ENCODE measurements at regions not wholly inside any gene's neighbourhood (a gene's known extent, or its start where the extent isn't known, plus 50 kb on each side); places are given as distances from the start of the nearest gene placed in this dataset.

DNA sequence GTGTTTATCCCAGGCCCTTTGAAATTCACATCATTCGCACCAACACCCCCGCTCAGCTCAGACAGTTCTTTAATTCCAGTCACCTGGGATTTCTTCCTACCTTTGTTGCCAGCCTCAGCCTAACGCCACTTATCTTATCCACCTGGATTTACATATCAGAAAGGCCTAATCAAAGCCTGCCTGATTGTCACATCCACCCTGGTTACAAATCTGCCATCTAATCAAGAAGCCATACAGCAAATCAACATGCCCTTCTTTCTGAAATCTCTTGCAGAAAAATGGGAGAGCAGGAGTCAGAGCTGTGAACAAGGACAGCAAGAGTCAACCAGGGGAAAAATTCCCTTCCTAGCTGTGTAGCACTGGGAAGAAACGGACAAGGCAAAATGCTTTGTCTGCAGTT lies 173.2 kb upstream of the DAB1 start:
- WGBS (ENCODE audit: insufficient coverage, low coverage, low lambda C conversion rate, missing lambda C conversion rate) = 70% methylated on average over 4 of the region's 4 CpGs
- no peak overlapping the region for H3K4me3 ChIP-seq
- H3K27ac ChIP-seq = no peak overlapping the region
- ATAC-seq (no peak), DNase-seq (no peak)
- TF ChIP-seq, protein P1, sequence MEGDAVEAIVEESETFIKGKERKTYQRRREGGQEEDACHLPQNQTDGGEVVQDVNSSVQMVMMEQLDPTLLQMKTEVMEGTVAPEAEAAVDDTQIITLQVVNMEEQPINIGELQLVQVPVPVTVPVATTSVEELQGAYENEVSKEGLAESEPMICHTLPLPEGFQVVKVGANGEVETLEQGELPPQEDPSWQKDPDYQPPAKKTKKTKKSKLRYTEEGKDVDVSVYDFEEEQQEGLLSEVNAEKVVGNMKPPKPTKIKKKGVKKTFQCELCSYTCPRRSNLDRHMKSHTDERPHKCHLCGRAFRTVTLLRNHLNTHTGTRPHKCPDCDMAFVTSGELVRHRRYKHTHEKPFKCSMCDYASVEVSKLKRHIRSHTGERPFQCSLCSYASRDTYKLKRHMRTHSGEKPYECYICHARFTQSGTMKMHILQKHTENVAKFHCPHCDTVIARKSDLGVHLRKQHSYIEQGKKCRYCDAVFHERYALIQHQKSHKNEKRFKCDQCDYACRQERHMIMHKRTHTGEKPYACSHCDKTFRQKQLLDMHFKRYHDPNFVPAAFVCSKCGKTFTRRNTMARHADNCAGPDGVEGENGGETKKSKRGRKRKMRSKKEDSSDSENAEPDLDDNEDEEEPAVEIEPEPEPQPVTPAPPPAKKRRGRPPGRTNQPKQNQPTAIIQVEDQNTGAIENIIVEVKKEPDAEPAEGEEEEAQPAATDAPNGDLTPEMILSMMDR (IDR thresholded peaks at IDR 0.05) = no peak
- TF ChIP-seq POLR2A (IDR thresholded peaks at IDR 0.05) = no peak
- H3K36me3 ChIP-seq = no peaks in the 10 kb centered on the region
- intact Hi-C loops (cut with DNase I) = no loop called here
- no peaks in the 10 kb centered on the region for H3K9me3 ChIP-seq
- H3K27me3 ChIP-seq = no peaks in the 10 kb centered on the region
- H3K4me1 ChIP-seq = no peaks in the 10 kb centered on the region

DNA sequence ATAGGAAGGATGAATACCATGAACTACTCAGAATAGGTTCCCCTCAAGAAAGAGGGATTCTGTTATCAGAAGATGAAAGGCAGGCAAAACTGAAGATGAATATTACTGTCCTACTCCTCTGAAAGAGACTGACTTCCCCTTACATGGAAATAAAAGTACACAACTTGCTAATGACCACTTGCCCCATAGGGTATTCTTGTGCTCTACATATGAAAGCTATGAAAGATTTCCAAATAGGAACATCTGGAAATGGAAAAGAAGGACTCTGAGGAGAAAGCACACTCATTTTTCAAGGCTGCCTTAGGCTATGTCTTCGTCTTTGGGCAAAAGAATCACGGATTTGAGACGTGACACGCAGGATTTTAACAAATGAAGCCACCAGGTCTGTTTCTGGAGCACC lies 170.1 kb upstream of the DAB1 start:
- no peaks in the 10 kb centered on the region for H3K27me3 ChIP-seq
- H3K36me3 ChIP-seq = no peaks in the 10 kb centered on the region
- WGBS (ENCODE audit: insufficient coverage, low coverage, low lambda C conversion rate, missing lambda C conversion rate) = 66% methylated on average over 2 of the region's 4 CpGs
- intact Hi-C loops (cut with DNase I) = no loop called here
- H3K9me3 ChIP-seq = no peaks in the 10 kb centered on the region
- ATAC-seq (no peak), DNase-seq (no peak)
- no peak overlapping the region for H3K27ac ChIP-seq
- no peak for TF ChIP-seq POLR2A (IDR thresholded peaks at IDR 0.05)
- TF ChIP-seq, protein P1 (IDR thresholded peaks at IDR 0.05) = no peak
- H3K4me3 ChIP-seq = no peak overlapping the region
- H3K4me1 ChIP-seq = no peaks in the 10 kb centered on the region

DNA sequence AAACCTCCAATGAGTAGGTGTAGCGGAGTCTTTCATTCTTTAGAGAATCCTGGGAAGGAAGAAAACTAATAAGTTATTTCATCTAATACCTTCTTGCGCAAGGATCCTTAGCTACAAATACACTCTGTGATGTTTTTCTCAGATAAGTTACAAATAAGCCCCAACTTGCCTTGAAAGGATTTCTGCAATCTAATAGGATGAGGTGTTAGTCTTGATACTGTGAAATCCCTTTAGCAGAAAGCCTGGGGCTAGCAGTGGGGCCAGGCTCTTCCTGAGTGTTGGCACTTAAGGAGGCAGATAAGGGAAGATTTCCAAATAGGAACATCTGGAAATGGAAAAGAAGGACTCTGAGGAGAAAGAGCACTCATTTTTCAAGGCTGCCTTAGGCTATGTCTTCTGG lies 168.0 kb upstream of the DAB1 start:
- Histone ChIP-seq H3K4me1 (no peaks in the 10 kb centered on the region), H3K9me3 (no peaks in the 10 kb centered on the region), H3K27ac (no peak overlapping the region), H3K36me3 (no peaks in the 10 kb centered on the region), H3K27me3 (no peaks in the 10 kb centered on the region), H3K4me3 (no peak overlapping the region)
- intact Hi-C loops (cut with DNase I) = no loop called here
- TF ChIP-seq, protein P1 (IDR thresholded peaks at IDR 0.05) = no peak
- TF ChIP-seq POLR2A (IDR thresholded peaks at IDR 0.05) = no peak
- ATAC-seq (no peak), DNase-seq (no peak)
- 95% methylated on average over 2 of the region's 2 CpGs for WGBS (ENCODE audit: insufficient coverage, low coverage, low lambda C conversion rate, missing lambda C conversion rate)

DNA sequence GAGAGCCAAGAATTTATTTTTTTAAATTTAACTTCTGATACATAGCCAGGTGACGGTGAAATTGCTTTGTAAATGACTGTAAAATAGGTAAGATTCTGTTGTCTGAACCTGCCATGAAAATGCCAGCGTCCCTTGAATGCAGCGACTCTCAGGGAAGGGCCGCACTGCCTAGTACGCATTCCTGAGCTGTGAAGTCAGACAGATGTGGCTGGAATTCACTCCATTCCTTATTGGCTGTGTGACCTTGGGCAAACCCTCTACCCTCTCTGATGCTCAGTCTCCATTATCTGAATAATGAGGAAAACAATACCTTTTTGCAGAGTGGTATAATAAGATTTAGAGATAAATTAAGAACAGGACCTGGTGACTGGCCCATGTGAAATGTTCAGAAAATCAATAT lies 167.1 kb upstream of the DAB1 start:
- ATAC-seq = no peak
- Histone ChIP-seq H3K27ac (no peak overlapping the region), H3K9me3 (no peaks in the 10 kb centered on the region), H3K4me1 (no peaks in the 10 kb centered on the region), H3K27me3 (no peaks in the 10 kb centered on the region), H3K36me3 (no peaks in the 10 kb centered on the region), H3K4me3 (no peak overlapping the region)
- no peak for TF ChIP-seq POLR2A (IDR thresholded peaks at IDR 0.05)
- TF ChIP-seq, protein P1 (IDR thresholded peaks at IDR 0.05) = no peak
- intact Hi-C loops (cut with DNase I) = no loop called here
- no peak for DNase-seq
- 85% methylated on average over 5 of the region's 5 CpGs for WGBS (ENCODE audit: insufficient coverage, low coverage, low lambda C conversion rate, missing lambda C conversion rate)

DNA sequence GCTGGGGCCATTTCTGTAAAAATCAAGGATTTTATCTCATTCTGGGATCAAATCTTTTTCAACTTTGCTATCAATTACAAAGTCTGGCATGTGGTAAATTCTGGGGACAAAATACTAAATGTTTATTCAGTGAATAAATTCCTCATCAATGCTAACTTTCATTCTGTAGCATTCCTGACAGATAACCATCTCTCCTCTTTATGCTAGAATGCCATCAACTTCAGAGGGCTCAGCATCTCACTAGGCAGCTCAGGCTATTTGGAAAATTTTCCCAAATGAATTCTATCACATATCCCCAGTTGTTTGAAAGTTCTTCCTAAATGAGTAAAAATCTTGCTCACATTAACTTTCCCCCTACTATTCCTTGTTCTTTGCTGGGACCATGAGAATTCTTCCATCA lies 163.0 kb upstream of the DAB1 start:
- ATAC-seq (no peak), DNase-seq (no peak)
- Histone ChIP-seq H3K36me3 (no peaks in the 10 kb centered on the region), H3K27me3 (no peaks in the 10 kb centered on the region), H3K27ac (no peak overlapping the region), H3K4me3 (no peak overlapping the region), H3K9me3 (no peaks in the 10 kb centered on the region), H3K4me1 (no peaks in the 10 kb centered on the region)
- no peak for TF ChIP-seq POLR2A (IDR thresholded peaks at IDR 0.05)
- TF ChIP-seq, protein P1 (IDR thresholded peaks at IDR 0.05) = no peak
- intact Hi-C loops (cut with DNase I) = no loop called here
